SHP77 treated with DMSO at 0.1 percent for 48 hours (cell line): ENCODE measurements at regions not wholly inside any gene's neighbourhood (a gene's known extent, or its start where the extent isn't known, plus 50 kb on each side); places are given as distances from the start of the nearest gene placed in this dataset.
A peak's percentile ranks its signal among the peaks of the same experiment; 100 is the strongest.

Experiments
- DNase-seq: peaks from one replicate; lab custom pipeline; 2025; lab: John Stamatoyannopoulos, UW

- no peak for DNase-seq
Observed at GRCh38 chr3:181859518-181859917, 147.8 kb downstream of the SOX2 start.

GRCh38 chr3:181860235-181860634 lies 148.5 kb downstream of the SOX2 start:
- DNase-seq = no peak

DNA sequence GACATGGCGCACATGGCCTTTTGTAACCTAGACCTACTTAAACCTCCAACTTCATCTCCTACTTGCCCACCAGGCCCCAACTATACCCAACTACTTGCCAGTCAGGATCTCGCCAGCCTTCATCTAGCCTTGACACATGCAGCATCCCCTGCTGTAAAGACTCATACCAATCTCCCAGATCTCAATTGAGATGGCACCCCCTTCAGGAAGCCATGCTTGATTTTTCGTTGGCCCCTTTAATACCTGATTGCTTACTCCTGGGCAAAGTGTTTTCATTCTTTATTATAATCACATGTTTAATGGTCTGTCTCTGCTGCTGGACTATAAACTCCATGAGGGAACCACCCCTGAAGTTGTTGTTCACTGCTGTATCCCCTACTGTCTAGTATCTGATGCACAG lies 150.8 kb downstream of the SOX2 start:
- no peak for DNase-seq

- no peak for DNase-seq
Observed at GRCh38 chr3:181868576-181869082, 156.9 kb downstream of the SOX2 start.

DNA sequence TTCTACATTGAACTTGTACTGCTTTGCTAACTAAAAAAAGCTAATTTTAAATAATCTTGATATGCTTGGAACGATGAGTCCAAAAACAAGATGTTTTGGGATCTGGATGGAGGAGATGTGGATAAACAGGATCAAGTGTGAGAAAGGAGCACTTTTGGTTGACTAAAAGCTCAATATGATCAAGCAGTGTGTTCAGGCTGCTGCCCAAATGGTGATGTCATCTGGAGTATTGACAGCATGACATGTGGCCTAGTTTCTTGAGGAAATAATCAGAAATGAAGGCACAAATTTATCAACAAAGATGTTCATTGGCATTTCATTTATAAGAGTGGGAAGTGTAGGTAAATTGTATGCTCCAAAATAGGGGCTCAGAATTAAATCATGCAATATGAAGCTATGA lies 161.2 kb downstream of the SOX2 start:
- no peak for DNase-seq

DNA sequence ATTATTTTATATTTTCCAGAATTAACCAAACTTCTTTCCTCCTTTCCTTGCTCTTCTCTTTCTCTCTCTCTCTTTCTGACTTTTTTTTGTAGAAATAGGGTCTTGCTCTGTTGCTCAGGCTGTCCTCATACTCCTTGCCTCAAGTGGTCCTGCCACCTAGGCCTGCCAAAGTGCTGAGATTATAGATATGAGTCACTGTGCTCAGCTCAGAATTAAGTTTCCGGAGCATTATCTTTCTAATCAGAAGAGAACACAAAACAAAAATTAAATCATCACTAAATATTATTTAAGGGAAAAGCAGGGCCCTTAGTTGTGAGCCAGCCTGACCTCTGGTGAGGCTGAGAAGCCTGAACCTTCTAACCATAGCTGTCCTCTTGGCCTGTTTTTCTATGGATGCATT lies 168.2 kb downstream of the SOX2 start:
- DNase-seq = no peak

DNA sequence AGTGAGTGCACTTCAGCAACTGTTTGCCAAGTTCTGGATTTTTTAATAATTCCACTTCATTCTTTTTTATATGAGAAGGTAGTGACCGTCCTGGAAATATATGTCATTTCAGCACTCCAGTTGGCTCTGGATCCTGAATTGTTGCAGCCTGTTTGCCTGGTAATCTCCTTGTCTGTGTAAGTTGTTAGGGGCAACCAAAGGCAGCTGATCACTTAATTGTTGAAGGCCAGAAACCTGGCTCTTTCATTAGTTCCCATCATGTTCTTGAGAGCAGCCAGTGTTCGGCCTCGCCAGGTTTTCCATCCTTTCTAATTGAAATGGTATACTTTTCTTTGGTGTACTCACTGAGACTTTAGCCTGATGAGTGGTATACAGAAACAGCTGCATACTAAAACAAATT lies 168.6 kb downstream of the SOX2 start:
- DNase-seq = peak; percentile 37

DNA sequence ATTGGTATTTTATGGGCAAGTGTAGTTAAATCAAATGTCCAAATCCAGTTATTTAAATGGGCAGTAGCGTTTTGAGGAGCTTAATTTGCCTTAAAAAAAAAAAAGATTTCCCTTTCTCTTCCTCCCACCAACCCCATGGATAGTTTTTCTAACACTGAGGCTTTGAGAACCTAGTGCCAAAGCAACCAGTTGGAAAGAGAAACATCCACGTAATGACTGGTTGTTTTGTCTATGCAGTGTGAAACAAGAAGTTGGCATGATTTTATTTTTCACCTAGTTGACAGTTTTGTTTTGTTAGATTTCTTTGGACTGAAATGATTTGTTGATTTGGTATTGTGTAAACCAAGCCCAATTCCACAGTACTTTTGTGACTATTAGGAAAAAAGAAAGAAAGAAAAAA lies 170.0 kb downstream of the SOX2 start:
- no peak for DNase-seq

GRCh38 chr3:181885868-181886630 lies 174.3 kb downstream of the SOX2 start:
- no peak for DNase-seq

DNA sequence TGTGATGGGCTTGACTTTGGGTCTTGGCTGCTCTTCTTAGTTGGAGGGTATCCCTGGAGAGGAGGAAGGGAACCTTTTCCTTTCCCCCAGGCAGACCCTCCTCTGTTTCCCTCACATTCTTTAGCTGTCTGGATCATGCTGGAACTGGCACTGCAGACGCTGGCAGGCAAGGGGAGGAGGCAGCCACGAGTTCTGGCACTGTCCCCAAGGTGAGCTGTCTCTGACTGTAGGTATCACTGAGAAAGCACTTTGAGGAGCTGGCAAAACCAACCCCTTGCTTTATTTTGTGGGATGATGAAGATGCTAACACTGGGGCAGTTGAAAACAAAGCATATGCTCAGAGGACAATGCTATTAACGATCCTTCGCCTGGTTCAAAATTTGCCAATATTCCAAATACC lies 175.0 kb downstream of the SOX2 start:
- DNase-seq = no peak

- DNase-seq = no peak
Observed at GRCh38 chr3:181887685-181888084, 176.0 kb downstream of the SOX2 start.

DNA sequence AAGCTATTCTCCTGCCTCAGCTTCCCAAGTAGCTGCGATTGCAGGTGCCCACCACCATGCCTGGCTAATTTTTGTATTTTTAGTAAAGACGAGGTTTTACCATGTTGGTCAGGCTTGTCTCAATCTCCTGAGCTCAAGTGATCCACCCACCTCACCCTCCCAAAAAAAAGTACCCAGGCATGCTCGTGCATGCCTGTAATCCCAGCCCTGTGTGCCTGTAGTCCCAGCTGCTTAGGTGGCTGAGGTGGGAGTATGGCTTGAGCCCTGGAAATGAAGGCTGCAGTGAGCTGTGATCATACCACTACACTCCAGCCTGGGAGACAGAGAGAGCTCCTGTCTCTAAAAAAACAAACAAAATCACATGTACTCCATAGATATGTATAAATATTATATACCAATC lies 176.5 kb downstream of the SOX2 start:
- no peak for DNase-seq

- no peak for DNase-seq
Observed at GRCh38 chr3:181892848-181893247, 181.1 kb downstream of the SOX2 start.

- no peak for DNase-seq
Observed at GRCh38 chr3:181896605-181897004, 184.9 kb downstream of the SOX2 start.

GRCh38 chr3:181899702-181900101 lies 188.0 kb downstream of the SOX2 start:
- DNase-seq = no peak

GRCh38 chr3:181901626-181902025 lies 189.9 kb downstream of the SOX2 start:
- no peak for DNase-seq

- DNase-seq = no peak
Observed at GRCh38 chr3:181906338-181906737, 194.6 kb downstream of the SOX2 start.

- no peak for DNase-seq
Observed at GRCh38 chr3:181909241-181909640, 197.5 kb downstream of the SOX2 start.

- DNase-seq = no peak
Observed at GRCh38 chr3:181912384-181912783, 200.7 kb downstream of the SOX2 start.

GRCh38 chr3:181913254-181913653 lies 201.5 kb downstream of the SOX2 start:
- no peak for DNase-seq

DNA sequence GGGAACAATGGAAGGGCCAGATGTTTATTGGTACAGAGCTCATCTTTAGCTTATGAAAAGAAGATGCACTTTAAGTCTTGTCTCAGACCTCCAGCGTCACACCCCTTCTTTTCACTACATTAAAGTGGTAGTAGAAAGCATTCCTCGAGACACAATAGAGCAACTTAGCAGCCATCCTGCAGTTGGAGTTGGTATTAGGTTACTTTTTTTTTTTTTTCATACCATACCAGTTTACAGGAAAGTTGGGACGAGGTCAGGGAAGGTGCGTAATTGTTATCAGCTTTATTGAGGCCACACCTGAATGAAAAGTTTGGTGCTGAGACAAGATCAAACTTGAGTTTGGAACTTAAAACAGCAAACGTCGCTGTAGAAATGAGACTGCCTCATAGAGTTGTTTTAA lies 203.8 kb downstream of the SOX2 start:
- no peak for DNase-seq

- no peak for DNase-seq
Observed at GRCh38 chr3:181916013-181916412, 204.3 kb downstream of the SOX2 start.

- DNase-seq = no peak
Observed at GRCh38 chr3:181917027-181917426, 205.3 kb downstream of the SOX2 start.

DNA sequence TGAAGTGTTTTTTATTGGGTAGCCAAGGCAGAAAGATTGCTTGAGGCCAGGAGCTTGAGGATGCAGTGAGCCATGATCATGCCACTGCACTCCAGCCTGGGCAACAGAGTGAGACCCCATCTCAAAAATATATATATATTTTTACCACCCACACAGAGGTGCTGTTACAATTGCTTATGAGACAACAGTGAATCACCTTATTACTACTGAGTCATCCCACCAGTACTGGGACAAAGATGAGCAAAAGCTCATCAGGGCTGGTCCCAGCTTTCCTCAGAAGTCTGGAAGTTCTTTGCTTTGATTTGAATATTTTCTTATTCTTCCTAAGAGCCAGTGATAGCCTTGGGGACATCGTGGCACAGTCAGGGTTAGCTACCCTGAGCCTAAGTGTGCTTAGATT lies 207.7 kb downstream of the SOX2 start:
- DNase-seq = no peak
